Keratinocyte (primary cell): ENCODE measurements at regions not wholly inside any gene's neighbourhood (a gene's known extent, or its start where the extent isn't known, plus 50 kb on each side); places are given as distances from the start of the nearest gene placed in this dataset.
"Not testable (repeated sequence)": the region's sequence is repeated elsewhere in the genome, so short reads cannot be mapped to it uniquely, and the experiment has no call there.

Source experiments
- CTCF ChIP-seq, 3 experiments: IDR thresholded peaks in 1 of 3; conservative IDR thresholded peaks in 1 of 3; optimal IDR thresholded peaks in 1 of 3; 2 replicates in 2 of 3; 3 replicates in 1 of 3; pipeline versions ENCODE3 to v1.5.1; 2011; ENCODE audit warnings: low read length in 3 of 3, mild to moderate bottlenecking in 3 of 3, moderate library complexity in 2 of 3, control low read depth in 1 of 3, inconsistent platforms in 1 of 3; ENCODE audit not compliant: insufficient read depth in 2 of 3; ENCODE audit errors: extremely low read depth in 1 of 3
- EZH2 ChIP-seq: IDR thresholded peaks from one replicate; pipeline ENCODE4 v1.6.1; 2012; ENCODE audit warnings: inconsistent platforms, mild to moderate bottlenecking, low read length, moderate library complexity

GRCh38 chr4:176624983-176625610, 167.6 kb downstream of the VEGFC start:
- not testable (repeated sequence) for TF ChIP-seq CTCF (optimal IDR thresholded peaks at IDR 0.05 in 1 of 3, IDR thresholded peaks at IDR 0.05 in 1 of 3, conservative IDR thresholded peaks at IDR 0.05 in 1 of 3; ENCODE audit: extremely low read depth in 1 of 3, insufficient read depth in 2 of 3, low read length in 3 of 3); EZH2
